ENCODE measurements at regions not wholly inside any gene's neighbourhood (a gene's known extent, or its start where the extent isn't known, plus 50 kb on each side); places are given as distances from the start of the nearest gene placed in this dataset.
A peak's percentile ranks its signal among the peaks of the same experiment; 100 is the strongest.

GRCh38 chr1:232106415-232106814 lies 479.8 kb downstream of the DISC1 start:
- no peak for DNase-seq (ENCODE audit: low spot score)

GRCh38 chr1:232105561-232105960 lies 479.0 kb downstream of the DISC1 start:
- DNase-seq (ENCODE audit: low spot score) = peak; percentile 35

GRCh38 chr1:232101231-232101630 lies 474.6 kb downstream of the DISC1 start:
- no peak for DNase-seq (ENCODE audit: low spot score)

GRCh38 chr1:232096751-232097150 lies 470.2 kb downstream of the DISC1 start:
- DNase-seq (ENCODE audit: low spot score) = no peak
